ENCODE measurements at regions not wholly inside any gene's neighbourhood (a gene's known extent, or its start where the extent isn't known, plus 50 kb on each side); places are given as distances from the start of the nearest gene placed in this dataset.
"Not testable (repeated sequence)": the region's sequence is repeated elsewhere in the genome, so short reads cannot be mapped to it uniquely, and the experiment has no call there.

DNA sequence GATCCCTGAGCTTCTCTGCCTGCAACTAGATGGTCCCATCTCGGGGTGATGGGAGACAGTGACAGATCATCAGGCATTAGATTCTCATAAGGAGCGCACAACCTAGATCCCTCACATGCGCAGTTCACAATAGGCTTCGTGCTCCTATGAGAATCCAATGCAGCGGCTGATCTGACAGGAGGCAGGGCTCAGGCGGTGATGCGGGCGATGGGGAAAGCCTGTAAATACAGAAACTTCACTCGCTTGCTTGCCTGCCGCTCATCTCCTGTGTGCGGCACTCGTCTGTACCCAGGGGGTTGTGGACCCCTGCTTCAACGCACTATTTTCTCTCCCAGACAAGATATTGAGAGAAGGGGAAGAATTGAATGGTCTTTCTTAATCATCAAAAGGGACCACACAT, 473.9 kb downstream of the ZNF536 start:
- TF ChIP-seq CTCF (IDR thresholded peaks at IDR 0.05; ENCODE audit: extremely low read depth, missing control alignments), result no peak
- no peak for DNase-seq (ENCODE audit: low spot score)

GRCh38 chr19:30842926-30843325, 470.7 kb downstream of the ZNF536 start:
- DNase-seq (ENCODE audit: low spot score), result no peak
- no peak for TF ChIP-seq CTCF (IDR thresholded peaks at IDR 0.05; ENCODE audit: extremely low read depth, missing control alignments)

- no peak for TF ChIP-seq CTCF (IDR thresholded peaks at IDR 0.05; ENCODE audit: extremely low read depth, missing control alignments)
- no peak for DNase-seq (ENCODE audit: low spot score)
Observed at GRCh38 chr19:30841934-30842333, 469.8 kb downstream of the ZNF536 start.

GRCh38 chr19:30830875-30831274, 458.7 kb downstream of the ZNF536 start:
- no peak for DNase-seq (ENCODE audit: low spot score)
- no peak for TF ChIP-seq CTCF (IDR thresholded peaks at IDR 0.05; ENCODE audit: extremely low read depth, missing control alignments)

GRCh38 chr19:30825505-30825904, 453.3 kb downstream of the ZNF536 start:
- not testable (repeated sequence) for DNase-seq (ENCODE audit: low spot score)

DNA sequence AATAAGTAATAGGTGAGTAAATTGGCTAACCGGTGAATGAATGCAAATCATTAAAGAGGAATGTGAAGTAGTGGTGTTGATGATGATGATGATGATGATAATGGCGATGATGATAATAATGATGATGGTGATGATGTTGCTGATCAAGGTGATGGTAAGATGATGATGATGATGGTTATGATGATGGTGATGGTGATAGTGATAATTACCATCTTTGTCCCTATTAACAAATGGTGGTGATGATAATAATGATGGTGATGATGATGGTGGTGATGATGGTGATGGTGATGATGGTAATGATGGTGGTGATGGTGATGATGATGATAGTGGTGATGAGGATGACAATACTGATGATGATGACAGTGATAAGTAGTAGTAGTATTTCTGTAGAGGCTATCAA, 452.6 kb downstream of the ZNF536 start:
- TF ChIP-seq CTCF (IDR thresholded peaks at IDR 0.05; ENCODE audit: extremely low read depth, missing control alignments), result no peak
- DNase-seq (ENCODE audit: low spot score), result no peak

DNA sequence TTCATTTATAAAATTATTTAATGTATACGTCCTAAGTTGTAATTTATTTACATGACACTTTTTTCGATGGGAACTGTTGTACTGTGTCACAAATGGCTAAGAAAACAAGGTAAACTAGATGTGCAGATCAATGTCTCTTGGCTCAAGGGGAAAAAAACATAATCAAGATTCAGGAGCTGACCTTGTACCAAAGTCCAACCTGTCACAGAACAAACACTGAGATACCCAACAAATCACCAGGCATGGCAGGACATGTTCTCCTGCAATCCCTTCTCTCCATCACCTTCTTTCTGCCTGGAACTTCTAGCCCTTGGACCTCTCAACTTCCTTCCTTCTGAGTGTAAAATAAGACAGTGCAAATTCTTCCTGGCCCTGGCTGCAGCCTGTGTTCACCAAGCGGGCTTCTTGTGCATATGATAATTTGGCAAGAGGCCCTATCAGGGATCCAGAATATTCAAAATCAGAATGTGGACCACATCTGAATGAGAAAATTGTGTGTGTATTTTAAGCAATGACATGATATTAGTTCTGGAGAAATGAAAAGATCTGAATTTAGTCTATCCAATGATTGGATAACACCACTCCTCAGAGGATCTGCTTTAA, 445.9 kb downstream of the ZNF536 start:
- no peak for TF ChIP-seq CTCF (IDR thresholded peaks at IDR 0.05; ENCODE audit: extremely low read depth, missing control alignments)
- DNase-seq (ENCODE audit: low spot score), result no peak

GRCh38 chr19:30817197-30817596, 445.0 kb downstream of the ZNF536 start:
- DNase-seq (ENCODE audit: low spot score), result no peak
- TF ChIP-seq CTCF (IDR thresholded peaks at IDR 0.05; ENCODE audit: extremely low read depth, missing control alignments), result no peak
